Fibroblast of pulmonary artery (primary cell): ENCODE measurements at regions not wholly inside any gene's neighbourhood (a gene's known extent, or its start where the extent isn't known, plus 50 kb on each side); places are given as distances from the start of the nearest gene placed in this dataset.
A peak's percentile ranks its signal among the peaks of the same experiment; 100 is the strongest.
"Not testable (repeated sequence)": the region's sequence is repeated elsewhere in the genome, so short reads cannot be mapped to it uniquely, and the experiment has no call there.

Experiments used
- DNase-seq: peaks from one replicate; pipeline ENCODE4 v3.0.0-alpha.2; 2010; ENCODE audit warnings: low read depth
- H3K4me3 ChIP-seq: replicated peaks from 2 replicates; pipeline ENCODE4 v1.5.1; 2011; ENCODE audit warnings: low read depth, mild to moderate bottlenecking, control low read depth, low read length, moderate library complexity
- CTCF ChIP-seq: IDR thresholded peaks from 2 replicates; pipeline ENCODE4 v1.5.1; 2011; ENCODE audit warnings: mild to moderate bottlenecking, control low read depth, low read length, inconsistent platforms; ENCODE audit errors: missing control alignments

DNA sequence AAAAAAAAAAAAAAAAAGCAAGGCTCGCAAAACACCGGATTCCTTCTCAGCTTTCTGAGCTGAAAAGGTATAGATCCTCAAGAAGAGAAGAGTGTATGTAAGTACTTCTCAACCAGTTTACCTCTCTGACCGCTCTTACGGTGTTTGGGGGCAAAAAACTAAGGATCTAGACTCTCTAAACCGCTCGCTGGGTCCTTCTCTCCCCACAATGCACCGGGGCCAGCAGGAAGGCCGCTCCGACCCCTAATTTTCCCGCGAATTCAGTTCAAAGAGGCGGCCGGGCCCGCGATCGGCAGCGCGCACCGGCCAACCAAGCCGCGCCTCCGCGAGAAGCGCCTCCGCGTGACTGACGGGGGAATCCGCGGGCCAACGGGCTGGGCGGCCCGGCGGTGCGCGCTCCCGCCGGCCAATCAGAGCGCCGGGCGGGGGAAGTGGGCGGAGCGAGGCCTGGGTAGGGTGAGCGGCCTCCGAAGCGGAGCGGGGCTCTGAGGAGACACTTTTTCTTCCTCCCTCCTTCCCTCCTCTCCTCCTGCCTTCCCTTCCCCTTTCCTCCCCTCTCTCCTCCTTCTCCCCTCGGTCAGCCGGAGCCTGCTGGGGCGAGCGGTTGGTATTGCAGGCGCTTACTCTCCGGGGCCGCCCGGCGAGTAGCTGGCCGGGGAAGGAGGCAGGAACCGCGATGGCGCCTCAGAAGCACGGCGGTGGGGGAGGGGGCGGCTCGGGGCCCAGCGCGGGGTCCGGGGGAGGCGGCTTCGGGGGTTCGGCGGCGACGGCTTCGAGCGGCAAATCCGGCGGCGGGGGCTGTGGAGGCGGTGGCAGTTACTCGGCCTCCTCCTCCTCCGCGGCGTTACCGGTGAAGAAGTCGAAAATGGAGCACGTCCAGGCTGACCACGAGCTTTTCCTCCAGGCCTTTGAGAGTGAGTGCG lies 93.0 kb downstream of the CRLF3 start:
- DNase-seq = peak; percentile 81
- H3K4me3 ChIP-seq = peak overlapping the region; percentile 76

DNA sequence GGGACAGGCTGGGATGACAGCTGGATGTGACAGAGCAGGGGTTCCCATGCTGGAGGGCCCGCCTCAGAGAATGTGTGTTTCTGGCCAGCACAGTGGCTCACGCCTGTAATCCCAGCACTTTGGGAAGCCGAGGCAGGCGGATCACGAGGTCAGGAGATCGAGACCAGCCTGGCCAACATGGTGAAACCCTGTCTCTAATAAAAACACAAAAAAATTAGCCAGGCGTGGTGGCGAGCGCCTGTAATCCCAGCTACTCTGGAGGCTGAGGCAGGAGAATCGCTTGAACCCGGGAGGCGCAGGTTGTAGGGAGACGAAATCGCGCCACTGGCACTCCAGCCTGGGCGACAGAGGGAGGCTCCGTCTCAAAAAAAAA lies 93.7 kb downstream of the CRLF3 start:
- not testable (repeated sequence) for DNase-seq
- H3K4me3 ChIP-seq = peak overlapping the region; percentile 49

DNA sequence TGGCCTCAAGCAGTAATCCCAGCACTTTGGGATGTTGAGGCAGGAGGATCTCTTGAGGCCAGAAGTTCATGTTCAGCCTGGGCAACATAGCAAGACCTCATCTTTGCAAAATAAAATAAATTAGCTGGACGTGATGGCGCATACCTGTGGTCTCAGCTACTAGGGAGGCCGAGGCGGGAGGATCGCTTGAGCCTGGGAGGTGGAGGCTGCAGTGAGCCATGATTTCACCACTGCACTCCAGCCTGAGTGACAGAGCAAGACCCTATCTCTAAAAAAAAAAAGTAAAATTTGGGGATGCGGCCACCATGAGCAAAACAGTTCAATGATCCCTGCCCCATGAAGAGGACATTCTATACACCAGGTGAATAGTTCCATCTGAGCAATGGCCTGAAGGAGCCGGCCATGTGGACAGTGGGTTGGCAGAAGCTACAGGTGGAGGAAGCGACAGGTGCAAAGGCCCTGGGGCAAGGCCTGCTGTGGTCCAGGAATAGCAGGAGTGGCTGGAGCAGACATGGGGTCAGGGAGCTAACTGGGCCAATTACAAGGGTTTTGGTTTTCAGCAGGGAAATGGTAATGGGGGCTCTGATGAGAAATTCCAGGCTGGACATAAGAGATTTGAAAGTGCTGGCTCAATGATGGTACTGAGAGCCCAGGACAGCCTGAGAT lies 94.2 kb downstream of the CRLF3 start:
- DNase-seq, H3K4me3 ChIP-seq: not testable (repeated sequence)

DNA sequence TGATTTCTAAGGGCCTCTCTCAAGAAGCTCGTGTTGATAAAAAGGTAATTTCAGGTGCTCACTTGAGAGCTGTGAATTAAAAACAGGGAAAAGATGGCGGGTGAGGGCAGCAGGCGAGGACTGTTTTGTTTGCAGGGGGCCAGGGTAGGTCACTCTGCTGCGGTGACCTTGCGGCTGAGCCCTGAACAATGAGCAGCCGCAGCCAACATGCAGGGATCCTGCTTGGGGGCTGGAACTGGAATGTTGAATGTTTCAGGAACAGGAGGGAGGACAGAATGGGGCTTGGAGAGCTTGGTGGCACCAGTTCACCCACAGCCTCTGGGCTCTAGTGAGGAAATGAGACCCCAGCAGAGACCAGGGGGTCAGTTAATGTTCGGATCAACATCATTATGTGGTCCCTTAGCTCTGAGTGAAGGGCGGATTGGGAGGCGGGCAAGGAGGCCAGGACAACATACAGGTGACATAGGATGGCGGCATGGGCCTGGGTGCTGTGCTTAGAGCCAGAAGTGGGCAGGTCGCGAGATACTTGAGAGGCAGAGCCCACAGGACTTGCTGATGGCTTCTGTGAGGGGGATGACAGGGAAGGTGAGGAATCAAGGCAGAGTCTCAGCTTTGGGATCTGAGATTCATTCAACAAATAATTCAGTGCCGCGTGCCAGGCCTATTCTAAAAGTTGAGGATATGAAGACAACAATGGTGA lies 94.9 kb downstream of the CRLF3 start:
- not testable (repeated sequence) for H3K4me3 ChIP-seq, DNase-seq

DNA sequence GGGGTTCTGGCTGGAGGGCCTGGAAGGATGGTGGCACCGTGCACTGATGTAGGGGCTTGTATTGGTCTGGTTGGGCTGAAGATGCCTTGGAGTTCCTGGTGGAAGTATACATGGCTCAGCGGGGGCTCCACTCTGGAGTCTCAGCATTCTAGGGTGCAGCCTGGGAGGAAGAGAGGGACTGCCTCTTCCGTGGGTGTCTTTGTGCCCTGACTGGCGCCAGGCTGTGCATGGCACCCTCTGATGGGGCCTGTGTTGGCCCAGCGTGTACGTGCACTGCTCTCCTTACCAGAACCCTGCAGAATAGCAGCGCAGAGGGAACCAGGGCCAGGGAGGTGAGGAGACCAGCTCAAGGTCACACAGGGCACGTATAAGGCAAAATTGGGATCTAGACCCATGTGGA lies 97.0 kb downstream of the CRLF3 start:
- not testable (repeated sequence) for H3K4me3 ChIP-seq, DNase-seq

- DNase-seq, H3K4me3 ChIP-seq: not testable (repeated sequence)
Measured at GRCh38 chr17:30726734-30727133, 97.8 kb downstream of the CRLF3 start.

DNA sequence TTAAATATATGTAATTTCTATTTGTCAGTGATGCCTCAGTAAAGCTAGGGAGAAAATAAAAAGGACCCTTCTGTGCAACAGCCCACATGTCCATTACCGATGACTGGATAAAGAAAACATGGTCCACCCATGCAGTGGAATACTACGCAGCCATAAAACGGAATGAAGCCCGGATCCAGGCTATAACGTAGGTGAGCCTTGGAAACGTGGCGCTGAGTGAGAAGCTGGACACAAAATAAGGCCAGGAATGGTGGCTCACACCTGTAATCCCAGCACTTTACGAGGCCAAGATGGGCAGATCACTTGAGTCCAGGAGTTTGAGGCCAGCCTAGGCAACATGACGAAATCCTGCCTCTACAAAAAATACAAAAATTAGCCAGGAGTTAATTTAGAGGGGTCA lies 98.2 kb downstream of the CRLF3 start:
- H3K4me3 ChIP-seq, DNase-seq: not testable (repeated sequence)

- not testable (repeated sequence) for H3K4me3 ChIP-seq, DNase-seq
Measured at GRCh38 chr17:30724034-30724650, 100.3 kb downstream of the CRLF3 start.

GRCh38 chr17:30722114-30722780 lies 102.2 kb downstream of the CRLF3 start:
- not testable (repeated sequence) for H3K4me3 ChIP-seq, DNase-seq

- not testable (repeated sequence) for H3K4me3 ChIP-seq, DNase-seq
Measured at GRCh38 chr17:30720971-30721370, 103.5 kb downstream of the CRLF3 start.

DNA sequence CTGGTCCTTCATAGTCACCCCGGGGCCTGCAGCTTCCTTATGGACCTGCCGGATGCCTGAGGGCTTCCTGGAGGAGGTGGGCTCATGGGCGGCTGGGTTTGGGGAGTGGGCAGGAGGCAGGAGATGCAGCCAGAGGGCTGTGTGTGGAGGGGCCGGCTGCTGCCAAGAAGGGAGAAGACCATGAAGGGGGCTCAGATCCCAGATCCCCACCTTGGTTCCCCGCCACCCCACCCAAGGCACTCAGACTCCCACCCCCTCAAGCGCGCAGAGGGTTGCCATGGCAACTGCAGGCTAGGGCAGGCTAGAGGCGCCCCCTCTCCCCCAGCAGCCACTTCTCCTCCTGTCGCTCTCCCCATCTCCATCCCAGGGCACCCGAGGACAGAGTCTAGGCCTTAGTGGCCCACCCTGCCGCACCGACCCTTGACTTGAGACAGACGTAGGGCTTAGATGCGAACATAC lies 104.5 kb downstream of the CRLF3 start:
- TF ChIP-seq CTCF = no peak
- DNase-seq = no peak
- H3K4me3 ChIP-seq = no peak overlapping the region
